ENCODE measurements at regions not wholly inside any gene's neighbourhood (a gene's known extent, or its start where the extent isn't known, plus 50 kb on each side); places are given as distances from the start of the nearest gene placed in this dataset.

DNA sequence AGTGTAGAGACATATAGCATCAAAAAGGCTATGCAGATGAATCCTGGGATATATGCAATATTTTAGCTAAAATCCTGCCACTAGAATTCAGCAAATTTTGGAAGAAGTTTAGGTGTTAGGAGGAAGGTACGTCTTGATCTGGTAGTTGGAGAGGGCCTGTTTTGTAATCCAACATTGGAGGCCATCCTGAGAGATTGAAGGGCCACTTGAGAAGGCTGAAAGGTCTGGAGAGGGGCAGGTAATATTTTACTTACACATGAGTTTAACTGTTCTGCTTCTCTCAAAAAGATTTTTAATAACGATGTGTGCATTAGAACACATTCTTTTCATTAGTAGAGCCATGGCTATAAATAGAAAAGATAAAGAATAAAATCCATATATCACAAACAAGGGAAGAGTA lies 422.1 kb downstream of the RAB38 start:
- Histone ChIP-seq H3K4me1 (ENCODE audit: control insufficient read depth in 4 of 4, insufficient read depth in 4 of 4, low read length in 3 of 4) (no peaks in the 10 kb centered on the region), H3K4me3 (ENCODE audit: low read depth in 1 of 3, low read length in 3 of 3) (no peak overlapping the region), H3K27me3 (ENCODE audit: control insufficient read depth in 4 of 4, insufficient read depth in 4 of 4, low read length in 3 of 4) (no peaks in the 10 kb centered on the region), H3K9ac (ENCODE audit: low read depth in 1 of 2, low read length in 2 of 2) (no peak overlapping the region), H3K36me3 (ENCODE audit: control insufficient read depth in 4 of 4, insufficient read depth in 3 of 4, low read depth in 1 of 4, low read length in 3 of 4) (no peaks in the 10 kb centered on the region), H3K9me3 (ENCODE audit: control insufficient read depth in 4 of 4, low read length in 3 of 4) (no peaks in the 10 kb centered on the region), H3K27ac (ENCODE audit: low read depth in 1 of 2, low read length in 2 of 2) (no peak overlapping the region)
- no peak for DNase-seq (ENCODE audit: low spot score)
- TF ChIP-seq, protein P1, sequence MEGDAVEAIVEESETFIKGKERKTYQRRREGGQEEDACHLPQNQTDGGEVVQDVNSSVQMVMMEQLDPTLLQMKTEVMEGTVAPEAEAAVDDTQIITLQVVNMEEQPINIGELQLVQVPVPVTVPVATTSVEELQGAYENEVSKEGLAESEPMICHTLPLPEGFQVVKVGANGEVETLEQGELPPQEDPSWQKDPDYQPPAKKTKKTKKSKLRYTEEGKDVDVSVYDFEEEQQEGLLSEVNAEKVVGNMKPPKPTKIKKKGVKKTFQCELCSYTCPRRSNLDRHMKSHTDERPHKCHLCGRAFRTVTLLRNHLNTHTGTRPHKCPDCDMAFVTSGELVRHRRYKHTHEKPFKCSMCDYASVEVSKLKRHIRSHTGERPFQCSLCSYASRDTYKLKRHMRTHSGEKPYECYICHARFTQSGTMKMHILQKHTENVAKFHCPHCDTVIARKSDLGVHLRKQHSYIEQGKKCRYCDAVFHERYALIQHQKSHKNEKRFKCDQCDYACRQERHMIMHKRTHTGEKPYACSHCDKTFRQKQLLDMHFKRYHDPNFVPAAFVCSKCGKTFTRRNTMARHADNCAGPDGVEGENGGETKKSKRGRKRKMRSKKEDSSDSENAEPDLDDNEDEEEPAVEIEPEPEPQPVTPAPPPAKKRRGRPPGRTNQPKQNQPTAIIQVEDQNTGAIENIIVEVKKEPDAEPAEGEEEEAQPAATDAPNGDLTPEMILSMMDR (IDR thresholded peaks at IDR 0.05; ENCODE audit: low read depth, low read length, missing input control) = no peak
- no peak for TF ChIP-seq TAF1 (conservative IDR thresholded peaks at IDR 0.05)
- no peak for TF ChIP-seq RXRA (IDR thresholded peaks at IDR 0.05)
- no peak for TF ChIP-seq FOXA1 (IDR thresholded peaks at IDR 0.05)
- no peak for TF ChIP-seq EGR1 (IDR thresholded peaks at IDR 0.05; ENCODE audit: low read depth in 2 of 2)
- TF ChIP-seq JUND (IDR thresholded peaks at IDR 0.05) = no peak
- no peak for TF ChIP-seq REST (IDR thresholded peaks at IDR 0.05)
- TF ChIP-seq GABPA (IDR thresholded peaks at IDR 0.05 in 1 of 2, conservative IDR thresholded peaks at IDR 0.05 in 1 of 2) = no peak
- no peak for TF ChIP-seq SP1 (IDR thresholded peaks at IDR 0.05)
- TF ChIP-seq, protein P2, sequence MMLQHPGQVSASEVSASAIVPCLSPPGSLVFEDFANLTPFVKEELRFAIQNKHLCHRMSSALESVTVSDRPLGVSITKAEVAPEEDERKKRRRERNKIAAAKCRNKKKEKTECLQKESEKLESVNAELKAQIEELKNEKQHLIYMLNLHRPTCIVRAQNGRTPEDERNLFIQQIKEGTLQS (IDR thresholded peaks at IDR 0.05) = no peak
- no peak for TF ChIP-seq HNF4G (IDR thresholded peaks at IDR 0.05)
- no peak for TF ChIP-seq NR2F2 (IDR thresholded peaks at IDR 0.05)
- TF ChIP-seq, protein P3, sequence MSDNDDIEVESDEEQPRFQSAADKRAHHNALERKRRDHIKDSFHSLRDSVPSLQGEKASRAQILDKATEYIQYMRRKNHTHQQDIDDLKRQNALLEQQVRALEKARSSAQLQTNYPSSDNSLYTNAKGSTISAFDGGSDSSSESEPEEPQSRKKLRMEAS (IDR thresholded peaks at IDR 0.05) = no peak
- TF ChIP-seq RAD21 (IDR thresholded peaks at IDR 0.05) = no peak
- TF ChIP-seq, protein P4, sequence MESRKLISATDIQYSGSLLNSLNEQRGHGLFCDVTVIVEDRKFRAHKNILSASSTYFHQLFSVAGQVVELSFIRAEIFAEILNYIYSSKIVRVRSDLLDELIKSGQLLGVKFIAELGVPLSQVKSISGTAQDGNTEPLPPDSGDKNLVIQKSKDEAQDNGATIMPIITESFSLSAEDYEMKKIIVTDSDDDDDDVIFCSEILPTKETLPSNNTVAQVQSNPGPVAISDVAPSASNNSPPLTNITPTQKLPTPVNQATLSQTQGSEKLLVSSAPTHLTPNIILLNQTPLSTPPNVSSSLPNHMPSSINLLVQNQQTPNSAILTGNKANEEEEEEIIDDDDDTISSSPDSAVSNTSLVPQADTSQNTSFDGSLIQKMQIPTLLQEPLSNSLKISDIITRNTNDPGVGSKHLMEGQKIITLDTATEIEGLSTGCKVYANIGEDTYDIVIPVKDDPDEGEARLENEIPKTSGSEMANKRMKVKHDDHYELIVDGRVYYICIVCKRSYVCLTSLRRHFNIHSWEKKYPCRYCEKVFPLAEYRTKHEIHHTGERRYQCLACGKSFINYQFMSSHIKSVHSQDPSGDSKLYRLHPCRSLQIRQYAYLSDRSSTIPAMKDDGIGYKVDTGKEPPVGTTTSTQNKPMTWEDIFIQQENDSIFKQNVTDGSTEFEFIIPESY (IDR thresholded peaks at IDR 0.05) = no peak
- 74% methylated on average over 2 of the region's 2 CpGs for WGBS

GRCh38 chr11:87743007-87743406 lies 432.2 kb downstream of the RAB38 start:
- DNase-seq (ENCODE audit: low spot score) = no peak
- H3K4me1 ChIP-seq (ENCODE audit: control insufficient read depth in 4 of 4, insufficient read depth in 4 of 4, low read length in 3 of 4) = no peaks in the 10 kb centered on the region
- H3K36me3 ChIP-seq (ENCODE audit: control insufficient read depth in 4 of 4, insufficient read depth in 3 of 4, low read depth in 1 of 4, low read length in 3 of 4) = no peaks in the 10 kb centered on the region
- no peaks in the 10 kb centered on the region for H3K27me3 ChIP-seq (ENCODE audit: control insufficient read depth in 4 of 4, insufficient read depth in 4 of 4, low read length in 3 of 4)
- H3K9me3 ChIP-seq (ENCODE audit: control insufficient read depth in 4 of 4, low read length in 3 of 4) = no peaks in the 10 kb centered on the region
- no peak overlapping the region for H3K4me3 ChIP-seq (ENCODE audit: low read depth in 1 of 3, low read length in 3 of 3)
- H3K9ac ChIP-seq (ENCODE audit: low read depth in 1 of 2, low read length in 2 of 2) = no peak overlapping the region
- WGBS = 40% methylated on average over 2 of the region's 2 CpGs
- no peak for TF ChIP-seq TAF1 (conservative IDR thresholded peaks at IDR 0.05)
- no peak overlapping the region for H3K27ac ChIP-seq (ENCODE audit: low read depth in 1 of 2, low read length in 2 of 2)

Measured in liver (tissue), 8 donors.